ENCODE measurements at regions not wholly inside any gene's neighbourhood (a gene's known extent, or its start where the extent isn't known, plus 50 kb on each side); places are given as distances from the start of the nearest gene placed in this dataset.

GRCh38 chr9:13354733-13355132 is 75.2 kb upstream of the MPDZ start:
- H3K79me2 ChIP-seq (ENCODE audit: control insufficient read depth, insufficient read depth, low read length), result no peaks in the 10 kb centered on the region
- H4K20me1 ChIP-seq (replicated peaks; ENCODE audit: control insufficient read depth, insufficient read depth, low read length), result no peaks in the 10 kb centered on the region
- intact Hi-C loops (cut with micrococcal nuclease) (no loop called here), in situ Hi-C loops (cut with MboI) (no loop called here)
- CTCF ChIA-PET (ENCODE audit: low intra/inter-chr PET ratio), result no interaction called here
- POLR2A ChIA-PET, result no interaction called here
- no peak for FAIRE-seq
- H3K9ac ChIP-seq (ENCODE audit: insufficient read depth in 1 of 2, low read depth in 2 of 2, low read length in 2 of 2), result no peak overlapping the region
- no peak overlapping the region for H3K4me2 ChIP-seq (ENCODE audit: insufficient read depth, low read length)
- H3K9me3 ChIP-seq (replicated peaks; ENCODE audit: control insufficient read depth, insufficient read depth, low read depth, low read length), result no peaks in the 10 kb centered on the region
- no peaks in the 10 kb centered on the region for H3K4me1 ChIP-seq (replicated peaks in 1 of 2; ENCODE audit: control insufficient read depth in 2 of 2, insufficient read depth in 2 of 2, low read length in 2 of 2)
- WGBS (ENCODE audit: insufficient coverage, low coverage, missing lambda C conversion rate), result 0% methylated on average over 2 of the region's 2 CpGs
- H2AFZ ChIP-seq (ENCODE audit: low read depth, low read length), result no peak overlapping the region
- no peaks in the 10 kb centered on the region for H3K9me1 ChIP-seq (ENCODE audit: control insufficient read depth, insufficient read depth, low read length)
- H3K27ac ChIP-seq (ENCODE audit: extremely low read depth, low read depth, low read length), result no peak overlapping the region
- ATAC-seq, result no peak
- H3K36me3 ChIP-seq (ENCODE audit: control insufficient read depth, insufficient read depth, low read length), result no peaks in the 10 kb centered on the region
- H3K27me3 ChIP-seq (ENCODE audit: control insufficient read depth in 2 of 2, insufficient read depth in 2 of 2, low read length in 2 of 2), result no peaks in the 10 kb centered on the region
- TF ChIP-seq GABPB2 (CRISPR knock-in tag; conservative IDR thresholded peaks at IDR 0.05) (no peak), NFE2 (IDR thresholded peaks at IDR 0.05; ENCODE audit: low read depth) (0 out of 2 replicates have a peak, but pooled peaks have one; percentile 7), ARID4B (CRISPR knock-in tag; IDR thresholded peaks at IDR 0.05) (no peak)
- no TSS peak for BruUV-seq (replicated peaks)
- no peak overlapping the region for H3K4me3 ChIP-seq
- DNase-seq (ENCODE audit: extremely low read depth in 1 of 4, low spot score in 3 of 4), result no peak

Measured in K562 (cell line).